ENCODE measurements at regions not wholly inside any gene's neighbourhood (a gene's known extent, or its start where the extent isn't known, plus 50 kb on each side); places are given as distances from the start of the nearest gene placed in this dataset.

GRCh38 chr1:103327054-103327719, 198.3 kb upstream of the RNPC3 start:
- no peaks in the 10 kb centered on the region for H3K36me3 ChIP-seq (ENCODE audit: control insufficient read depth in 1 of 2, insufficient read depth in 2 of 2, low read length in 2 of 2)
- H2AFZ ChIP-seq (ENCODE audit: low read depth, low read length, poor library complexity, severe bottlenecking), result no peak overlapping the region
- BruUV-seq (replicated peaks), result no TSS peak
- RAD21 ChIA-PET (ENCODE audit: low non-redundant PET in 1 of 2, low total read pairs in 2 of 2, uncharacterized antibody in 2 of 2, unreplicated experiment in 2 of 2), result no interaction called here
- CTCF ChIA-PET, result no interaction called here
- H3K27ac ChIP-seq (ENCODE audit: low read depth, low read length), result no peak overlapping the region
- H3K9me3 ChIP-seq (ENCODE audit: control insufficient read depth in 1 of 2, insufficient read depth in 1 of 2, low read depth in 1 of 2, low read length in 2 of 2), result peaks cover 0 to 4% of the 10 kb centered on the region in 2 experiments; a peak in 2 of 4 replicates
- H3K4me3 ChIP-seq (replicated peaks in 1 of 2; ENCODE audit: low read depth in 1 of 2, low read length in 2 of 2), result no peak overlapping the region
- H3K27me3 ChIP-seq (ENCODE audit: insufficient read depth, low read length), result no peaks in the 10 kb centered on the region
- H3K9me2 ChIP-seq (ENCODE audit: insufficient read depth), result no peaks in the 10 kb centered on the region
- H4K20me1 ChIP-seq (ENCODE audit: insufficient read depth), result no peaks in the 10 kb centered on the region
- H3K79me2 ChIP-seq (ENCODE audit: insufficient read depth, low read length), result no peaks in the 10 kb centered on the region
- no peak for TF ChIP-seq EZH2phosphoT487 (IDR thresholded peaks at IDR 0.05; ENCODE audit: borderline replicate concordance)
- TF ChIP-seq SP1 (IDR thresholded peaks at IDR 0.05; ENCODE audit: low read depth), result no peak
- H3K4me1 ChIP-seq (ENCODE audit: control insufficient read depth in 1 of 2, insufficient read depth in 2 of 2, low read length in 2 of 2), result no peaks in the 10 kb centered on the region
- no peak overlapping the region for H3K4me2 ChIP-seq (ENCODE audit: low read length)
- POLR2A ChIA-PET, result no interaction called here
- ATAC-seq (no peak), DNase-seq (ENCODE audit: low read depth, low spot score) (no peak)
- H3K9ac ChIP-seq (ENCODE audit: low read length), result no peak overlapping the region
- intact Hi-C loops (cut with micrococcal nuclease), result no loop called here

DNA sequence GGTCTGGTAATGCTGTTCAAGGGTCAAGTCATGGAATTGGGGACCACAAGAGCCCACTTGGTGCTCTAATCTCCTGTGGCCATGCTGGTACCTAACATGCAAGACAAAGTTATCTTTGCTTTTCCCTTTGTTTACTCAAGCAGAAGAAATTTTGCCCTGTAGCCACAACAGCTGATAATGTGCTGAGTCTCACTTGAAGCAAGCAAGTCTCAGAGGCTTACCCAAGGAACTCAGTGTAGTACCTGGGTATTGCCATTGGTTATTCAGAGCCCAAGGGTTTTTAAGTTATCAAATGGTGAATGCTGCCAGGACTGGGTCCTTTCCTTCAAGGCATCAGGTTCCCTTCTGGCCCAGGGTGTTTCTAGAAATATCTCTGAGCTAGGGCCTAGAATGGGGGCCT, 198.9 kb upstream of the RNPC3 start:
- no peak overlapping the region for H3K4me3 ChIP-seq (replicated peaks in 1 of 2; ENCODE audit: low read depth in 1 of 2, low read length in 2 of 2)
- H3K9ac ChIP-seq (ENCODE audit: low read length), result no peak overlapping the region
- ChIA-PET RAD21 (ENCODE audit: low non-redundant PET in 1 of 2, low total read pairs in 2 of 2, uncharacterized antibody in 2 of 2, unreplicated experiment in 2 of 2) (no interaction called here), CTCF (no interaction called here), POLR2A (no interaction called here)
- no peaks in the 10 kb centered on the region for H3K36me3 ChIP-seq (ENCODE audit: control insufficient read depth in 1 of 2, insufficient read depth in 2 of 2, low read length in 2 of 2)
- no peak overlapping the region for H2AFZ ChIP-seq (ENCODE audit: low read depth, low read length, poor library complexity, severe bottlenecking)
- H3K4me2 ChIP-seq (ENCODE audit: low read length), result no peak overlapping the region
- no peaks in the 10 kb centered on the region for H3K27me3 ChIP-seq (ENCODE audit: insufficient read depth, low read length)
- H3K27ac ChIP-seq (ENCODE audit: low read depth, low read length), result no peak overlapping the region
- DNase-seq (ENCODE audit: low read depth, low spot score), result no peak
- intact Hi-C loops (cut with micrococcal nuclease), result no loop called here
- H3K79me2 ChIP-seq (ENCODE audit: insufficient read depth, low read length), result no peaks in the 10 kb centered on the region
- H4K20me1 ChIP-seq (ENCODE audit: insufficient read depth), result no peaks in the 10 kb centered on the region
- TF ChIP-seq CTCF (IDR thresholded peaks at IDR 0.05 in 2 of 3, conservative IDR thresholded peaks at IDR 0.05 in 1 of 3; ENCODE audit: borderline replicate concordance in 1 of 3, insufficient read depth in 1 of 3, low read depth in 2 of 3, low read length in 2 of 3) (no peak), ZFX (IDR thresholded peaks at IDR 0.05) (no peak), POLR2A (IDR thresholded peaks at IDR 0.05; ENCODE audit: borderline replicate concordance, extremely low read depth, insufficient read depth, insufficient read length) (no peak), CEBPB (IDR thresholded peaks at IDR 0.05; ENCODE audit: low read depth) (no peak), RAD21 (IDR thresholded peaks at IDR 0.05; ENCODE audit: low read depth) (no peak), ZNF274 (IDR thresholded peaks at IDR 0.05; ENCODE audit: low read depth, low read length) (no peak), POLR2AphosphoS5 (IDR thresholded peaks at IDR 0.05; ENCODE audit: low read depth, low read length) (no peak), YY1 (IDR thresholded peaks at IDR 0.05; ENCODE audit: extremely low read depth, insufficient replicate concordance, low read depth, low read length) (no peak), ELF1 (IDR thresholded peaks at IDR 0.05; ENCODE audit: borderline replicate concordance, low read depth) (no peak), CBX3 (IDR thresholded peaks at IDR 0.05; ENCODE audit: low read depth) (no peak), SIN3A (IDR thresholded peaks at IDR 0.05; ENCODE audit: low read depth) (no peak), EGR1 (IDR thresholded peaks at IDR 0.05; ENCODE audit: low read depth) (no peak)
- TF ChIP-seq, protein P1, sequence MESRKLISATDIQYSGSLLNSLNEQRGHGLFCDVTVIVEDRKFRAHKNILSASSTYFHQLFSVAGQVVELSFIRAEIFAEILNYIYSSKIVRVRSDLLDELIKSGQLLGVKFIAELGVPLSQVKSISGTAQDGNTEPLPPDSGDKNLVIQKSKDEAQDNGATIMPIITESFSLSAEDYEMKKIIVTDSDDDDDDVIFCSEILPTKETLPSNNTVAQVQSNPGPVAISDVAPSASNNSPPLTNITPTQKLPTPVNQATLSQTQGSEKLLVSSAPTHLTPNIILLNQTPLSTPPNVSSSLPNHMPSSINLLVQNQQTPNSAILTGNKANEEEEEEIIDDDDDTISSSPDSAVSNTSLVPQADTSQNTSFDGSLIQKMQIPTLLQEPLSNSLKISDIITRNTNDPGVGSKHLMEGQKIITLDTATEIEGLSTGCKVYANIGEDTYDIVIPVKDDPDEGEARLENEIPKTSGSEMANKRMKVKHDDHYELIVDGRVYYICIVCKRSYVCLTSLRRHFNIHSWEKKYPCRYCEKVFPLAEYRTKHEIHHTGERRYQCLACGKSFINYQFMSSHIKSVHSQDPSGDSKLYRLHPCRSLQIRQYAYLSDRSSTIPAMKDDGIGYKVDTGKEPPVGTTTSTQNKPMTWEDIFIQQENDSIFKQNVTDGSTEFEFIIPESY (IDR thresholded peaks at IDR 0.05; ENCODE audit: extremely low read depth, insufficient replicate concordance, low read length), result no peak
- H3K9me3 ChIP-seq (ENCODE audit: control insufficient read depth in 1 of 2, insufficient read depth in 1 of 2, low read depth in 1 of 2, low read length in 2 of 2), result peaks cover 0 to 4% of the 10 kb centered on the region in 2 experiments; a peak in 2 of 4 replicates
- no peaks in the 10 kb centered on the region for H3K9me2 ChIP-seq (ENCODE audit: insufficient read depth)
- BruUV-seq (replicated peaks), result no TSS peak
- no peak for ATAC-seq
- no peaks in the 10 kb centered on the region for H3K4me1 ChIP-seq (ENCODE audit: control insufficient read depth in 1 of 2, insufficient read depth in 2 of 2, low read length in 2 of 2)

All from HCT116 (cell line).